Middle frontal gyrus (tissue), 1 donor: ENCODE measurements at regions not wholly inside any gene's neighbourhood (a gene's known extent, or its start where the extent isn't known, plus 50 kb on each side); places are given as distances from the start of the nearest gene placed in this dataset.

Experiments used
- DNase-seq: peaks from one replicate; pipeline ENCODE4 v3.0.0-alpha.2; 2015; ENCODE audit warnings: low spot score; ENCODE audit errors: extremely low spot score

GRCh38 chrX:10811111-10811510 lies 190.7 kb upstream of the MID1 start:
- no peak for DNase-seq

- DNase-seq, result no peak
Observed at GRCh38 chrX:10813761-10814160, 193.4 kb upstream of the MID1 start.

GRCh38 chrX:10818651-10819050 lies 198.3 kb upstream of the MID1 start:
- no peak for DNase-seq

- no peak for DNase-seq
Observed at GRCh38 chrX:10819973-10820372, 199.6 kb upstream of the MID1 start.

- no peak for DNase-seq
Observed at GRCh38 chrX:10821293-10821692, 200.9 kb upstream of the MID1 start.

GRCh38 chrX:10828036-10828435 lies 207.7 kb upstream of the MID1 start:
- no peak for DNase-seq

- DNase-seq, result no peak
Observed at GRCh38 chrX:10828640-10829039, 208.3 kb upstream of the MID1 start.

GRCh38 chrX:10831716-10832502 lies 211.5 kb upstream of the MID1 start:
- DNase-seq, result no peak

- no peak for DNase-seq
Observed at GRCh38 chrX:10833299-10834169, 213.1 kb upstream of the MID1 start.

- no peak for DNase-seq
Observed at GRCh38 chrX:10841579-10841978, 221.2 kb upstream of the MID1 start.

GRCh38 chrX:10842646-10843045 lies 222.3 kb upstream of the MID1 start:
- DNase-seq, result no peak

- DNase-seq, result no peak
Observed at GRCh38 chrX:10847333-10847732, 226.9 kb upstream of the MID1 start.

- no peak for DNase-seq
Observed at GRCh38 chrX:10851809-10852208, 231.4 kb upstream of the MID1 start.

GRCh38 chrX:10854594-10854993 lies 234.2 kb upstream of the MID1 start:
- DNase-seq, result no peak

GRCh38 chrX:10855845-10856244 lies 235.5 kb upstream of the MID1 start:
- no peak for DNase-seq

- DNase-seq, result no peak
Observed at GRCh38 chrX:10856797-10857196, 236.4 kb upstream of the MID1 start.

- no peak for DNase-seq
Observed at GRCh38 chrX:10859353-10859752, 239.0 kb upstream of the MID1 start.

GRCh38 chrX:10875995-10876394 lies 235.1 kb upstream of the HCCS start:
- DNase-seq, result no peak

- no peak for DNase-seq
Observed at GRCh38 chrX:10882484-10882883, 228.6 kb upstream of the HCCS start.

GRCh38 chrX:10884246-10884645 lies 226.9 kb upstream of the HCCS start:
- DNase-seq, result no peak

GRCh38 chrX:10892621-10893225 lies 218.4 kb upstream of the HCCS start:
- DNase-seq, result no peak

GRCh38 chrX:10893366-10893765 lies 217.8 kb upstream of the HCCS start:
- DNase-seq, result no peak
